ENCODE measurements at regions not wholly inside any gene's neighbourhood (a gene's known extent, or its start where the extent isn't known, plus 50 kb on each side); places are given as distances from the start of the nearest gene placed in this dataset.

DNA sequence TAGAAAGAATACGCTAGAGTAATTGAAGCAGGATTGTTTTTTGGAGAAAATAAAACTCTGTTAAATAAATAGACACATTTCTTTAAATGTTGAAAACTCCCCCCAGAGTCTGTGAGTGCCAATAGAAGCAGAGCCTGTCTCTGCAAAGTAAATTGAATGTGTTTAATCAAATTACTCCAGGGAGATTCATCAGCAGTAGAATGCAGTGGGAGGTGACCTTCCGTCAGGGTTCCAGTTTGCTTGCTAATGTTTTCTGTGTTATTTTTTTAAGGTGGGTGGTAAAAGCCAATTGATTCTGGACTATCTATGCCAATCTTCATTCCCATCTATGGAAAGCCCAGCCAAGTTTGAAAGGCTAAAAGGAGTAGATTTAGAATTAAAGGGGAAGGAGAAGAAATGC lies 612.4 kb upstream of the GRM7 start:
- TF ChIP-seq ZNF565 (CRISPR knock-in tag; conservative IDR thresholded peaks at IDR 0.05; ENCODE audit: low read depth) (no peak), ZFP30 (CRISPR knock-in tag; IDR thresholded peaks at IDR 0.05) (no peak), ESRRG (CRISPR knock-in tag; IDR thresholded peaks at IDR 0.05) (no peak), CREB5 (CRISPR knock-in tag; IDR thresholded peaks at IDR 0.05; ENCODE audit: low read depth) (no peak), RARB (CRISPR knock-in tag; IDR thresholded peaks at IDR 0.05) (no peak), ZC3H10 (CRISPR knock-in tag; IDR thresholded peaks at IDR 0.05) (no peak), BACH2 (CRISPR knock-in tag; IDR thresholded peaks at IDR 0.05; ENCODE audit: borderline replicate concordance) (no peak), ZNF70 (CRISPR knock-in tag; IDR thresholded peaks at IDR 0.05) (no peak), TCF4 (CRISPR knock-in tag; IDR thresholded peaks at IDR 0.05; ENCODE audit: borderline replicate concordance) (no peak), ARNTL (CRISPR knock-in tag; IDR thresholded peaks at IDR 0.05; ENCODE audit: borderline replicate concordance, low read depth) (no peak), TOX (CRISPR knock-in tag; IDR thresholded peaks at IDR 0.05; ENCODE audit: borderline replicate concordance) (no peak), POU6F1 (CRISPR knock-in tag; IDR thresholded peaks at IDR 0.05; ENCODE audit: borderline replicate concordance, low read depth) (no peak), PATZ1 (CRISPR knock-in tag; IDR thresholded peaks at IDR 0.05; ENCODE audit: borderline replicate concordance) (no peak)
